Smooth muscle cell (in vitro differentiated cells): ENCODE measurements at regions not wholly inside any gene's neighbourhood (a gene's known extent, or its start where the extent isn't known, plus 50 kb on each side); places are given as distances from the start of the nearest gene placed in this dataset.
"Not testable (repeated sequence)": the region's sequence is repeated elsewhere in the genome, so short reads cannot be mapped to it uniquely, and the experiment has no call there.

ENCODE experiments used
- DNase-seq: peaks from one replicate; lab custom pipeline; 2025; ENCODE audit not compliant: unreplicated experiment; lab: John Stamatoyannopoulos, UW
- H2AFZ ChIP-seq: fragments of 200-600 bp; sonication (generic); 2 replicates; pipeline ENCODE4 v1.6.0; 2016; ENCODE audit warnings: antibody characterized with exemption, low read depth, mild to moderate bottlenecking
- H3F3A ChIP-seq: fragments of 200-600 bp; sonication (generic); 2 replicates; pipeline ENCODE4 v1.6.0; 2017; ENCODE audit warnings: antibody characterized with exemption, low read depth
- H3K27ac ChIP-seq: fragments of 200-600 bp; sonication (generic); 2 replicates; pipeline ENCODE4 v1.5.1; 2016; ENCODE audit warnings: low read depth, mild to moderate bottlenecking
- H3K27me3 ChIP-seq: fragments of 200-600 bp; sonication (generic); 2 replicates; pipeline ENCODE4 v1.6.1; 2016; ENCODE audit warnings: low read depth, mild to moderate bottlenecking
- H3K36me3 ChIP-seq: fragments of 200-600 bp; sonication (generic); 2 replicates; pipeline ENCODE4 v1.5.1; 2016; ENCODE audit warnings: low read depth
- H3K4me1 ChIP-seq: fragments of 200-600 bp; sonication (generic); 2 replicates; pipeline ENCODE4 v1.5.1; 2016; ENCODE audit warnings: low read depth
- H3K4me2 ChIP-seq: fragments of 200-600 bp; sonication (generic); 2 replicates; pipeline ENCODE4 v1.6.0; 2016; ENCODE audit warnings: mild to moderate bottlenecking
- H3K4me3 ChIP-seq: fragments of 200-600 bp; sonication (generic); 2 replicates; pipeline ENCODE4 v1.5.1; 2016; ENCODE audit warnings: mild to moderate bottlenecking
- H3K79me2 ChIP-seq: fragments of 200-600 bp; sonication (generic); 2 replicates; pipeline ENCODE4 v1.6.0; 2016; ENCODE audit warnings: low read depth, mild to moderate bottlenecking
- H3K9ac ChIP-seq: fragments of 200-600 bp; sonication (generic); 2 replicates; pipeline ENCODE4 v1.6.0; 2016; ENCODE audit warnings: low read depth
- H3K9me3 ChIP-seq: fragments of 200-600 bp; sonication (generic); replicated peaks from 2 replicates; pipeline ENCODE4 v1.5.1; 2016; ENCODE audit warnings: low read depth
- H4K20me1 ChIP-seq: fragments of 200-600 bp; sonication (generic); 2 replicates; pipeline ENCODE4 v1.6.0; 2016; ENCODE audit warnings: low read depth
- CTCF ChIP-seq: fragments of 200-600 bp; sonication (generic); IDR thresholded peaks from 2 replicates; pipeline ENCODE4 v1.5.1; 2017; ENCODE audit warnings: borderline replicate concordance, mild to moderate bottlenecking, antibody characterized with exemption; ENCODE audit not compliant: insufficient read depth, poor library complexity, severe bottlenecking
- WGBS: methylation state at CpG from one replicate; pipeline ENCODE4 v1.1.7; 2016; ENCODE audit warnings: low lambda C conversion rate; 5-methylcytosine and 5-hydroxymethylcytosine counted together

- no peak overlapping the region for H2AFZ ChIP-seq
- no peaks in the 10 kb centered on the region for H4K20me1 ChIP-seq
- 92% methylated on average over 2 of the region's 2 CpGs for WGBS
- TF ChIP-seq CTCF = no peak
- H3K9me3 ChIP-seq = no peaks in the 10 kb centered on the region
- no peaks in the 10 kb centered on the region for H3K36me3 ChIP-seq
- no peak for DNase-seq
- H3K79me2 ChIP-seq = no peaks in the 10 kb centered on the region
- H3K27me3 ChIP-seq = no peaks in the 10 kb centered on the region
- no peaks in the 10 kb centered on the region for H3K4me1 ChIP-seq
- no peak overlapping the region for H3K27ac ChIP-seq
- no peak overlapping the region for H3K4me2 ChIP-seq
- no peak overlapping the region for H3K9ac ChIP-seq
- no peak overlapping the region for H3K4me3 ChIP-seq
- no peaks in the 10 kb centered on the region for H3F3A ChIP-seq
These were observed 63.5 kb upstream of the E2F3 start for GRCh38 chr6:20338156-20338555.

DNA sequence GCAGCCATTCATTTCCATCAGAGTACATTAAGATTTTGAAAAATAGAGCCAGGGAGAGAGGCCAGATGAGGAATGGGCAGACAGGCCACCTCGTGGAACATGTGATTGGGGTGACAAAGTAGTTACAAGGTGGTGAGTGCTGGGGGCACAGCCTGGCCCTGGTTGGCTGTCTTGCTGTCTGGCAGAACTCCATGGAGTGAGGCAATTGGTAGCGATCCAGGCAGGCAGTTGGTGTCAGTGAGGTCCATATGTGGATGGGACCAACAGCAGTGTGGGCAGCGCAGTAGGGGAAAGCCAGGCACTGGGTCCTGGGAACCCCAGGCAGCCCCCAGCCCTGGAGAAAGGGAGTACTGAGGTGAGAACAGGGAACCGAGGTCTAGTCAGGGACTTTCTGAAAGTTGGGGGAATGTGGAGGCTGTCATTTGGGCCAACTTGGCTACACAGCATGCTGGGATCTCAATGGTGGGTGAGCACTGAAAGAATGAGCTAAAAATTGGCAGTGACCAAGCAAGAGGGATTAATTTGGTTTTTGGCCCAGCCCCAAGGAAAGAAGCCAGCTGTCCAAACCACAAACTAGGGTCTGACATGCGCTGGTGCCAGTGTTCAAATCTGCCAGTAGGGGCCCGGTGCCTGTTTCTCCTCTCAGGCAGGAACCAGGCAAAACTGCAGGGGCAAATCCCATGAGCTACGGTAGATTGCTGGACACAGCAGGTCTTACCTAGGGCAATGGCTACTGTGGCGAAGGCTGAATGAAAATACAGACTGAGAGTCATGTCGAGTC, 61.4 kb upstream of the E2F3 start:
- Histone ChIP-seq H3K79me2 (no peaks in the 10 kb centered on the region), H3K4me2 (no peak overlapping the region), H3K27me3 (no peaks in the 10 kb centered on the region), H3F3A (no peaks in the 10 kb centered on the region), H3K9me3 (no peaks in the 10 kb centered on the region), H3K9ac (no peak overlapping the region), H4K20me1 (no peaks in the 10 kb centered on the region), H3K36me3 (no peaks in the 10 kb centered on the region), H2AFZ (no peak overlapping the region), H3K4me1 (no peaks in the 10 kb centered on the region), H3K27ac (no peak overlapping the region), H3K4me3 (no peak overlapping the region)
- TF ChIP-seq CTCF = no peak
- DNase-seq = no peak
- WGBS = 94% methylated on average over 9 of the region's 9 CpGs

DNA sequence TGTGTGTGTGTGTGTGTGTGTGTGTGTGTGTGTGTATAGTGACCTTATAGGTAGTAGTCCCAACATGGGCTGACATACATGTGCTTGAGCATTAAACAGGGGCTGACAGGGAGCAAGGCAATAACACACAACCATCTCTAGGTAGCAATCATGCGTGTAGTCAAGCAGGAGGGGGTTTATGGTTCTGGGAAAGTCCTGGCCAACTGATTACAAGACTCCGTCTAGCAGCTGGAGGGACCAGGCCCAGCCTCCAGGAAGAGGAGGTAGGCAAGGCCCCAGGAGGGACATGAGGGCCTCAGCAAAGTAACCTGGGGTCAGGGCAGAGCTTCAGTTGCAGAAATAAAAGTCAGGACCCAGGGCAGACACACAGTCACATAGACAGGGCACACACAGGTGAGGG, 60.6 kb upstream of the E2F3 start:
- no peak overlapping the region for H3K9ac ChIP-seq
- H3F3A ChIP-seq = no peaks in the 10 kb centered on the region
- H4K20me1 ChIP-seq = no peaks in the 10 kb centered on the region
- no peak for DNase-seq
- H3K9me3 ChIP-seq = no peaks in the 10 kb centered on the region
- no peaks in the 10 kb centered on the region for H3K79me2 ChIP-seq
- H3K4me2 ChIP-seq = no peak overlapping the region
- no peak overlapping the region for H3K4me3 ChIP-seq
- no peak for TF ChIP-seq CTCF
- H3K27me3 ChIP-seq = no peaks in the 10 kb centered on the region
- 71% methylated on average over 2 of the region's 2 CpGs for WGBS
- no peak overlapping the region for H3K27ac ChIP-seq
- H3K4me1 ChIP-seq = no peaks in the 10 kb centered on the region
- no peak overlapping the region for H2AFZ ChIP-seq
- no peaks in the 10 kb centered on the region for H3K36me3 ChIP-seq

DNA sequence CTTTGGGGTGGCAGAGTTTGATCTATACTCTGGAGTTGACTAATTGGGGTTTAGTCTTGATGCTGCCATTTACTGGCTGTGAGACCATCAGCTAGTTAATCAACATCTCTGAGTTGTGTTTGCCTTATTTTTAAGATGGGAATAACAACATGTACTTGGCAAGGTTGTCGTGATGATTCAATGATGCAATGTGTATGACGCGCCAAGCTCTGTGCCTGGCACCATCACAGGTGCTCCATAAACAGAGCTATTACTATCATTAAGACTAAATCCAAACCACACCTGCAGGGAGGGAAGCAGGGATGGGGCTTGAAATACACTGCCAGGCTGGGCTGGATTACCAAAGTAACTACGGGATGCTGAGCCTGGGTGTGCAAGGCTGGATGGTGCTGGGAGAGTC, 60.1 kb upstream of the E2F3 start:
- H3K9ac ChIP-seq = no peak overlapping the region
- no peak overlapping the region for H3K27ac ChIP-seq
- 100% methylated on average over 4 of the region's 4 CpGs for WGBS
- H3K4me3 ChIP-seq = no peak overlapping the region
- no peak for DNase-seq
- no peaks in the 10 kb centered on the region for H3K27me3 ChIP-seq
- H3K9me3 ChIP-seq = no peaks in the 10 kb centered on the region
- H3K4me1 ChIP-seq = no peaks in the 10 kb centered on the region
- H3K79me2 ChIP-seq = no peaks in the 10 kb centered on the region
- H2AFZ ChIP-seq = no peak overlapping the region
- no peaks in the 10 kb centered on the region for H3F3A ChIP-seq
- no peaks in the 10 kb centered on the region for H4K20me1 ChIP-seq
- no peak overlapping the region for H3K4me2 ChIP-seq
- no peaks in the 10 kb centered on the region for H3K36me3 ChIP-seq
- no peak for TF ChIP-seq CTCF

GRCh38 chr6:20346948-20347347, 54.7 kb upstream of the E2F3 start:
- H3K79me2 ChIP-seq, H2AFZ ChIP-seq, H3K27ac ChIP-seq, DNase-seq, H3K9me3 ChIP-seq, H3K4me1 ChIP-seq, H3K36me3 ChIP-seq, H4K20me1 ChIP-seq, H3K4me2 ChIP-seq, H3K4me3 ChIP-seq, H3K27me3 ChIP-seq, H3F3A ChIP-seq, H3K9ac ChIP-seq: not testable (repeated sequence)
- WGBS = 95% methylated on average over 4 of the region's 4 CpGs
